BLaER1 treated with 17β-estradiol and CSF1 and Interleukin-3, amounts not matched to agents 10 nM and 100 nM (cell line): ENCODE measurements at regions not wholly inside any gene's neighbourhood (a gene's known extent, or its start where the extent isn't known, plus 50 kb on each side); places are given as distances from the start of the nearest gene placed in this dataset.
A peak's percentile ranks its signal among the peaks of the same experiment; 100 is the strongest.

ENCODE experiments used
- H3K27ac ChIP-seq, 11 experiments: shearing (Covaris generic); formaldehyde crosslinking; 2 replicates each; pipeline ENCODE4 v1.8.1; 2022
- H3K27me3 ChIP-seq, 11 experiments: shearing (Covaris generic); formaldehyde crosslinking; 2 replicates each; pipeline ENCODE4 v1.8.1; 2022
- H3K36me3 ChIP-seq, 11 experiments: shearing (Covaris generic); formaldehyde crosslinking; 2 replicates each; pipeline ENCODE4 v1.8.1; 2022
- H3K4me1 ChIP-seq, 10 experiments: shearing (Covaris generic); formaldehyde crosslinking; 2 replicates each; pipeline ENCODE4 v1.8.1; 2022
- H3K4me2 ChIP-seq, 11 experiments: shearing (Covaris generic); formaldehyde crosslinking; 2 replicates each; pipeline ENCODE4 v1.8.1; 2022
- H3K4me3 ChIP-seq, 10 experiments: shearing (Covaris generic); formaldehyde crosslinking; 2 replicates each; pipeline ENCODE4 v1.8.1; 2022
- H3K9ac ChIP-seq, 11 experiments: shearing (Covaris generic); formaldehyde crosslinking; 2 replicates each; pipeline ENCODE4 v1.8.1; 2022
- H3K9me3 ChIP-seq, 11 experiments: shearing (Covaris generic); formaldehyde crosslinking; replicated peaks in 1 of 11; 2 replicates each; pipeline ENCODE4 v1.8.1; 2022
- H4K20me1 ChIP-seq, 11 experiments: shearing (Covaris generic); formaldehyde crosslinking; 2 replicates each; pipeline ENCODE4 v1.8.1; 2022
- Cebpa-rat ChIP-seq, 11 experiments: shearing (Covaris generic); IDR thresholded peaks; 2 replicates each; pipeline ENCODE4 v1.8.1; 2022

DNA sequence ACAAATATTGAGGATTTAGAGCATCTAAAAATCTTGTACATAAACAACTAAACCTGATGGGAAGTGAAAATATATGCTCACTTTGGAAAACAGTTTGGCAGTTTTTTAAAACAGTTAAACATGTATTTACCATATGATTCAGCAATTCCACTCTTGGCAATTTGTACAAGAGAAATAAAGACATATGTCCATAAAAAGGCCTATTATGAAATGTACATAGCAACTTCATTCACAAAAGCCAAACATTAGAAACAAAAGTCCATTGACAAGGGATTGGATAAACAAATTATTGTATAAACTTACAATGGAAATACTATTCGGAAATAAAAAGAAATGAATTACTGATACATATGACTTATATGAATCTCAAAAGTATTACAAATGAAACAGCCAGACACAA is 196.2 kb upstream of the SLC24A2 start:
- Histone ChIP-seq H3K27me3 (no peaks in the 10 kb centered on the region), H3K36me3 (no peaks in the 10 kb centered on the region), H4K20me1 (no peaks in the 10 kb centered on the region), H3K27ac (no peak overlapping the region), H3K9me3 (no peaks in the 10 kb centered on the region), H3K4me1 (no peaks in the 10 kb centered on the region), H3K4me3 (no peak overlapping the region), H3K4me2 (no peak overlapping the region), H3K9ac (no peak overlapping the region)
- TF ChIP-seq Cebpa-rat (IDR thresholded peaks at IDR 0.05): no peak

DNA sequence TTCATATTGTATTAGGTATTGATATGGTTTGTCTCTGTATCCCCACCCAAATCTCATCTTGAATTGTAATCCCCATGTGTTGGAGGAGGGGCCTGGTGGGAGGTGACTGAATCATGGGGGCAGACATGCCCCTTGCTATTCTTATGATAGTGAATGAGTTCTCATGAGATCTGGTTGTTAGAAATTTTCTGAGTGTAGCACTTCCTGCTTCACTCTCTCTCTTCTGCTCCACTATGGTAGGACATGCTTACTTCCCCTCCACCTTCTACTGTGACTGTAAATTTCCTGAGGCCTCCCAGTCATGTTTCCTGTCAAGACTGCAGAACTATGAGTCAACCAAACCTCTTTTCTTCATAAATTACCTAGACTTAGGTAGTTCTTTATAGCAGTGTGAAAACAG is 187.4 kb upstream of the SLC24A2 start:
- no peaks in the 10 kb centered on the region for H3K9me3 ChIP-seq
- H3K4me3 ChIP-seq: no peak overlapping the region
- no peaks in the 10 kb centered on the region for H4K20me1 ChIP-seq
- TF ChIP-seq Cebpa-rat (IDR thresholded peaks at IDR 0.05): no peak
- no peaks in the 10 kb centered on the region for H3K36me3 ChIP-seq
- peak overlapping the region in 2 of 11 experiments; percentile 44; a peak in 4 of 22 replicates for H3K27ac ChIP-seq
- no peak overlapping the region for H3K9ac ChIP-seq
- peak overlapping the region in 7 of 11 experiments; percentile 2 to 51 (median 15); a peak in 6 of 22 replicates for H3K4me2 ChIP-seq
- H3K4me1 ChIP-seq: peaks cover 0 to 21% (median 6%) of the 10 kb centered on the region in 10 experiments; a peak in 10 of 20 replicates
- H3K27me3 ChIP-seq: no peaks in the 10 kb centered on the region

DNA sequence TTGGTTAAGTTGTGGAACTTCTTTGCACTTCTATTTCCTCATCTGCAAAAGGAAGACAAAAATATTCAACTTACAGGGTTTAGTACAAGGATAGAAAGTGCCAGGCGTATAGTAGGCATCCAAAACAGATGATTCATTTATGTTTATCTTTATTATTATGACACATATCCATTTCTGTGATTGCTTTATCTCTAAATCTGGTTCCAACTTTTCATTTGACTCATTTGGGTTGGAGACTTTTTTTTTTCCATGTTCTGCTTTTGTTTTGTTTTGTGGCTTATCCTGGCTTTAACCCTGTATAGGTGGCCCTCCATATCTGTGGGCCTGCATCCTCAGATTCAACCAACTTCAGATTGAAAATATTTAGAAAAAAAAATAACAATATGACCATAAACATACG is 186.7 kb upstream of the SLC24A2 start:
- H3K9me3 ChIP-seq: no peaks in the 10 kb centered on the region
- no peaks in the 10 kb centered on the region for H4K20me1 ChIP-seq
- peaks cover 0 to 21% (median 6%) of the 10 kb centered on the region in 10 experiments; a peak in 10 of 20 replicates for H3K4me1 ChIP-seq
- H3K4me3 ChIP-seq: no peak overlapping the region
- H3K4me2 ChIP-seq: peak overlapping the region in 3 of 11 experiments; percentile 15 to 51 (median 40); a peak in 4 of 22 replicates
- no peak overlapping the region for H3K9ac ChIP-seq
- no peak for TF ChIP-seq Cebpa-rat (IDR thresholded peaks at IDR 0.05)
- no peaks in the 10 kb centered on the region for H3K27me3 ChIP-seq
- no peaks in the 10 kb centered on the region for H3K36me3 ChIP-seq
- peak overlapping the region in 1 of 11 experiments; percentile 44; a peak in 1 of 22 replicates for H3K27ac ChIP-seq

DNA sequence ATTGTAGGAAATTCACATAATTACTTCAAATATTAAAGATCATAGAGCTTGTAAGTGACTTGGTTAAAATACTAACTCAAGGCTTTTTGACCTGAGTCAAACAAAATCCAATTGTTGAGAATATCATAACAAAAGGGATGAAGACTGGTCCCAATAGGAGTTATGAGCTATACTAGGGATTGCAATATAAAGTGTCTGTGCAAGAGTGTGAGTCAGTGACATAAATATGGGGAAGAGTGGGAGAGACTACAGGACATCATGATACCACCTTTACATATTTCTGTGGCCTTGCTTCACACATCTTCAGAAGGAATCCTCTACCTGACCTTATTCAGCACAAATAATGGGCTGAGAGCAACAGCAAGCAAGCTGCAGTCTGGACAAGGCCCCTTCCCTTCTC is 180.9 kb upstream of the SLC24A2 start:
- TF ChIP-seq Cebpa-rat (IDR thresholded peaks at IDR 0.05): no peak
- Histone ChIP-seq H3K27ac (no peak overlapping the region), H3K9ac (no peak overlapping the region), H3K4me2 (no peak overlapping the region), H3K9me3 (peaks cover 0 to 5% (median 0%) of the 10 kb centered on the region in 11 experiments; a peak in 3 of 22 replicates), H3K27me3 (no peaks in the 10 kb centered on the region), H3K4me3 (no peak overlapping the region), H3K36me3 (no peaks in the 10 kb centered on the region), H3K4me1 (peaks cover 0 to under 1% (median 0%) of the 10 kb centered on the region in 10 experiments; a peak in 1 of 20 replicates), H4K20me1 (no peaks in the 10 kb centered on the region)

DNA sequence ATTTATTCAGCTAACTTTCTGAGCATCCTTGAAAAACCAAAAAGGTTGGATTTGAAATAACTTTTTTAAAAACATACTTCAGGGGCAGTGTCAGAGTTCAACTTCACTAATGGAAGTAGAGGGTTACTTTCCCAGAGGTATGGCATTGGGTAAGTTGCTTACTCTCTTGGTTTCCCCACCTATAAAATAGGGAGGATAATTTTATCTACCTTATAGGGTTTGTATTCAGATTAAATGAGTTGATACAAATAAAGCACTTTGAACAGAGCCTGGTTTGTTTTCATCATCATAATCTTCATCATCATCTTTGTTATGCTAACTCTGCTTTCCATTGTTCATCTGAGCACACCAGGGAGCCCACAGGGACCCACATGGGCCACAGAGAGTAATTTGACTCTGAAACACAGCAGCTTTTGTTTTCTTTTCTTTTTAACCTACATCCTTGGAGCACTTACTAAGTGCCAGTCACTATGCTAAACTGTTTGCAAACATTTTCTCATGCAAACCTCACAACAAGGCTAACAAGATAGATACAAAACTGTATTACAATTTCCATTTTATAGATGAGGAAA is 179.1 kb upstream of the SLC24A2 start:
- Histone ChIP-seq H3K27me3 (no peaks in the 10 kb centered on the region), H3K36me3 (no peaks in the 10 kb centered on the region), H3K27ac (no peak overlapping the region), H3K4me1 (no peaks in the 10 kb centered on the region), H3K4me3 (no peak overlapping the region), H3K9me3 (peaks cover 0 to 6% (median 0%) of the 10 kb centered on the region in 11 experiments; a peak in 3 of 22 replicates), H3K4me2 (no peak overlapping the region), H4K20me1 (no peaks in the 10 kb centered on the region), H3K9ac (no peak overlapping the region)
- TF ChIP-seq Cebpa-rat (IDR thresholded peaks at IDR 0.05): no peak

DNA sequence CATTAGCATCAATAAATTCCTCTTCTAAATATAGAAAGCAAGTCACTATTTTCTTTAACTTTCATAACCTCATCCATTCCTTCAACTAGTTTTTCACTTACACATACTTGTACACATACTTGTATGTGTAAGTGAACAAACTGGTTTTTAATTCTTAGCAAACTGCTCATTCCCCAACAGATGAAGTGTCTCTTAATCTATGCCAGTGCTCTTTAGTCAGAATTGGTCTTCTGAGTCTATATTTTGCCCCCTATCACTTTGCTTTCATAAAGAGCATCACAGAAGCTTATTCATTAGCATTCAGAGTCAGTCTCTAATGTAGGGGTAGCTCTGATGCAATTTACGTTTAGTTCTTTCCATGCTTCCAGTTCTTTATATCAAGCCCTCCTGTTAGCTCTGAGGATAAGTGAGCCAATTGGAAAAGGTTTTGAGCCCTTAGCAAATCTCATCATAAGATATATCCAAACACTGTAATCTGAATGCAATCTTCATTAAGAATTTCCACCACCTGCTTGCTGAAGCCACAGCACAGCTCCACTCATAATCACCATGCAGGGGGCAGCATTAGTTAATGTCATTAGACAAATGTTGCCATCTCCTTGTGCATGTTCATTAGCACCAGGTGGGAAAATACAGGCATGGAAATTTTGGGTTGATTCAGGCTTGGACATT is 178.5 kb upstream of the SLC24A2 start:
- Histone ChIP-seq H3K4me2 (no peak overlapping the region), H3K27ac (no peak overlapping the region), H3K4me1 (no peaks in the 10 kb centered on the region), H3K9ac (no peak overlapping the region), H3K27me3 (no peaks in the 10 kb centered on the region), H3K4me3 (no peak overlapping the region), H3K36me3 (no peaks in the 10 kb centered on the region), H4K20me1 (no peaks in the 10 kb centered on the region), H3K9me3 (peaks cover 0 to 6% (median 0%) of the 10 kb centered on the region in 11 experiments; a peak in 3 of 22 replicates)
- TF ChIP-seq Cebpa-rat (IDR thresholded peaks at IDR 0.05): no peak

- Histone ChIP-seq H3K4me2 (no peak overlapping the region), H3K27ac (no peak overlapping the region), H3K4me3 (no peak overlapping the region), H3K9ac (no peak overlapping the region), H4K20me1 (no peaks in the 10 kb centered on the region), H3K36me3 (no peaks in the 10 kb centered on the region), H3K27me3 (no peaks in the 10 kb centered on the region), H3K9me3 (peaks cover 0 to 6% (median 0%) of the 10 kb centered on the region in 11 experiments; a peak in 5 of 22 replicates), H3K4me1 (no peaks in the 10 kb centered on the region)
- TF ChIP-seq Cebpa-rat (IDR thresholded peaks at IDR 0.05): no peak
These were observed 176.5 kb upstream of the SLC24A2 start for GRCh38 chr9:19965336-19965735.

- Histone ChIP-seq H3K4me1 (peaks cover 0 to 6% (median 0%) of the 10 kb centered on the region in 10 experiments; a peak in 3 of 20 replicates), H3K9me3 (peaks cover 0 to 10% (median 2%) of the 10 kb centered on the region in 11 experiments; a peak in 9 of 22 replicates), H3K4me3 (no peak overlapping the region), H4K20me1 (no peaks in the 10 kb centered on the region), H3K36me3 (no peaks in the 10 kb centered on the region), H3K27ac (no peak overlapping the region), H3K9ac (no peak overlapping the region), H3K4me2 (no peak overlapping the region), H3K27me3 (no peaks in the 10 kb centered on the region)
- no peak for TF ChIP-seq Cebpa-rat (IDR thresholded peaks at IDR 0.05)
These were observed 159.2 kb upstream of the SLC24A2 start for GRCh38 chr9:19947996-19948395.

DNA sequence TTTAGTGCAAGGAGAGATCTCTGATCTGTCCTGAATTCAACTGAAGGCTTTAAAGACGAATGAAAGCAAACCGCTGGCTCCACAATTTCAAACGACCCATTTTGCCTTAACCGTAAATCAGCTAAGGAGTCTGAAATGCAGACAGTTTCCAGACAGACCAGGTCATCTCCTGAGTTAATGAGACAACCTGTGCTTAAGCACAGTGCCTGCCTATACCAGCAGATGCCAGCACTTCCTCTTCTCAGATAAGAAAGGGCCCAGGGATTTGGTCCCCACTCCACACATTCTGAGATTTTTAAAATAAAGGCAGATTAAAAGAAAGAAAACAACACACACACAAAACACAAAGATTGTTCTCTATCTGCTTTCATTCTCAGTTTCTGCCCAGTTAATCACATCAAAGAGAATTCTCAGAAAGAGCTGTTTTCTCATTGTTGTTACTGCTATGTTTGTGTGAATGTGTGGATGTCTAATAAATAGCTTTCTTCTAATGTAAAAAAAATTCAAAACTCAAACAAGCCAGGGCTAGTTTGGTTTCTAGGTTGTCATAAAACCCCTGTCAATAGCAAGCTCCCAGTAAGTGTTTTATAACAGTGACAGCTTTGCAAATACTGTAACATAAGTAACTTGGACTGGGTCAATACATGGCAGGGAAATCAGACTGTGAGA is 157.7 kb upstream of the SLC24A2 start:
- Histone ChIP-seq H3K4me1 (peaks cover 0 to 6% (median 0%) of the 10 kb centered on the region in 10 experiments; a peak in 3 of 20 replicates), H3K4me3 (no peak overlapping the region), H3K27me3 (no peaks in the 10 kb centered on the region), H3K36me3 (no peaks in the 10 kb centered on the region), H3K27ac (no peak overlapping the region), H3K9me3 (no peaks in the 10 kb centered on the region), H3K9ac (no peak overlapping the region), H4K20me1 (no peaks in the 10 kb centered on the region), H3K4me2 (no peak overlapping the region)
- no peak for TF ChIP-seq Cebpa-rat (IDR thresholded peaks at IDR 0.05)
